GM23338 (cell line): ENCODE measurements at regions not wholly inside any gene's neighbourhood (a gene's known extent, or its start where the extent isn't known, plus 50 kb on each side); places are given as distances from the start of the nearest gene placed in this dataset.

Experiments
- CREB1 ChIP-seq: fragments of 250-450 bp; sonication (Bioruptor Pico); IDR thresholded peaks from 2 replicates; pipeline ENCODE4 v1.5.0; 2020; ENCODE audit warnings: low read depth, mild to moderate bottlenecking, moderate library complexity
- EZH2 ChIP-seq: fragments of 200-600 bp; sonication (generic); IDR thresholded peaks from one replicate; pipeline ENCODE4 v1.8.0; 2017; ENCODE audit warnings: antibody characterized with exemption, mild to moderate bottlenecking, low read depth; ENCODE audit not compliant: unreplicated experiment
- EZH2phosphoT487 ChIP-seq: fragments of 200-600 bp; sonication (generic); IDR thresholded peaks from one replicate; pipeline ENCODE4 v1.8.1; 2018; ENCODE audit warnings: antibody characterized with exemption; ENCODE audit not compliant: unreplicated experiment
- JUNB ChIP-seq: IDR thresholded peaks from one replicate; pipeline ENCODE4 v1.6.1; 2016; ENCODE audit warnings: antibody characterized with exemption; ENCODE audit not compliant: unreplicated experiment
- POLR2AphosphoS5 ChIP-seq: IDR thresholded peaks from 2 replicates; pipeline ENCODE4 v1.6.1; 2016; ENCODE audit warnings: antibody characterized with exemption, low read depth
- ZNF114 ChIP-seq: fragments of 250-450 bp; sonication (Bioruptor Pico); IDR thresholded peaks from 2 replicates; pipeline ENCODE4 v1.5.0; 2020; ENCODE audit warnings: mild to moderate bottlenecking, moderate library complexity
- ZNF331 ChIP-seq: fragments of 250-450 bp; sonication (Bioruptor Pico); IDR thresholded peaks from 2 replicates; pipeline ENCODE4 v1.5.0; 2020; ENCODE audit warnings: low read depth, mild to moderate bottlenecking, moderate library complexity
- TF ChIP-seq, protein P1 (sequence below): IDR thresholded peaks from one replicate; pipeline ENCODE4 v1.6.1; 2018; ENCODE audit warnings: antibody characterized with exemption; ENCODE audit not compliant: unreplicated experiment
- TF ChIP-seq, protein P2 (sequence below), 2 experiments: fragments of 200-600 bp in 1 of 2; sonication (generic) in 1 of 2; conservative IDR thresholded peaks; 2 replicates each; pipeline versions ENCODE4 v1.5.1 to v1.6.1; 2016 to 2017; ENCODE audit warnings: antibody characterized with exemption in 2 of 2, low read depth in 2 of 2, mild to moderate bottlenecking in 2 of 2, moderate library complexity in 1 of 2
- TF ChIP-seq, protein P3 (sequence below): IDR thresholded peaks from 2 replicates; pipeline ENCODE4 v1.6.1; 2016; ENCODE audit warnings: antibody characterized with exemption

GRCh38 chr1:185426848-185427247 lies 109.8 kb upstream of the IVNS1ABP start:
- TF ChIP-seq EZH2 (no peak), EZH2phosphoT487 (no peak), POLR2AphosphoS5 (no peak), JUNB (no peak), CREB1 (CRISPR knock-in tag) (no peak), ZNF331 (CRISPR knock-in tag) (no peak), ZNF114 (no peak)
- TF ChIP-seq, protein P1, sequence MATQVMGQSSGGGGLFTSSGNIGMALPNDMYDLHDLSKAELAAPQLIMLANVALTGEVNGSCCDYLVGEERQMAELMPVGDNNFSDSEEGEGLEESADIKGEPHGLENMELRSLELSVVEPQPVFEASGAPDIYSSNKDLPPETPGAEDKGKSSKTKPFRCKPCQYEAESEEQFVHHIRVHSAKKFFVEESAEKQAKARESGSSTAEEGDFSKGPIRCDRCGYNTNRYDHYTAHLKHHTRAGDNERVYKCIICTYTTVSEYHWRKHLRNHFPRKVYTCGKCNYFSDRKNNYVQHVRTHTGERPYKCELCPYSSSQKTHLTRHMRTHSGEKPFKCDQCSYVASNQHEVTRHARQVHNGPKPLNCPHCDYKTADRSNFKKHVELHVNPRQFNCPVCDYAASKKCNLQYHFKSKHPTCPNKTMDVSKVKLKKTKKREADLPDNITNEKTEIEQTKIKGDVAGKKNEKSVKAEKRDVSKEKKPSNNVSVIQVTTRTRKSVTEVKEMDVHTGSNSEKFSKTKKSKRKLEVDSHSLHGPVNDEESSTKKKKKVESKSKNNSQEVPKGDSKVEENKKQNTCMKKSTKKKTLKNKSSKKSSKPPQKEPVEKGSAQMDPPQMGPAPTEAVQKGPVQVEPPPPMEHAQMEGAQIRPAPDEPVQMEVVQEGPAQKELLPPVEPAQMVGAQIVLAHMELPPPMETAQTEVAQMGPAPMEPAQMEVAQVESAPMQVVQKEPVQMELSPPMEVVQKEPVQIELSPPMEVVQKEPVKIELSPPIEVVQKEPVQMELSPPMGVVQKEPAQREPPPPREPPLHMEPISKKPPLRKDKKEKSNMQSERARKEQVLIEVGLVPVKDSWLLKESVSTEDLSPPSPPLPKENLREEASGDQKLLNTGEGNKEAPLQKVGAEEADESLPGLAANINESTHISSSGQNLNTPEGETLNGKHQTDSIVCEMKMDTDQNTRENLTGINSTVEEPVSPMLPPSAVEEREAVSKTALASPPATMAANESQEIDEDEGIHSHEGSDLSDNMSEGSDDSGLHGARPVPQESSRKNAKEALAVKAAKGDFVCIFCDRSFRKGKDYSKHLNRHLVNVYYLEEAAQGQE, result no peak
- TF ChIP-seq, protein P2, sequence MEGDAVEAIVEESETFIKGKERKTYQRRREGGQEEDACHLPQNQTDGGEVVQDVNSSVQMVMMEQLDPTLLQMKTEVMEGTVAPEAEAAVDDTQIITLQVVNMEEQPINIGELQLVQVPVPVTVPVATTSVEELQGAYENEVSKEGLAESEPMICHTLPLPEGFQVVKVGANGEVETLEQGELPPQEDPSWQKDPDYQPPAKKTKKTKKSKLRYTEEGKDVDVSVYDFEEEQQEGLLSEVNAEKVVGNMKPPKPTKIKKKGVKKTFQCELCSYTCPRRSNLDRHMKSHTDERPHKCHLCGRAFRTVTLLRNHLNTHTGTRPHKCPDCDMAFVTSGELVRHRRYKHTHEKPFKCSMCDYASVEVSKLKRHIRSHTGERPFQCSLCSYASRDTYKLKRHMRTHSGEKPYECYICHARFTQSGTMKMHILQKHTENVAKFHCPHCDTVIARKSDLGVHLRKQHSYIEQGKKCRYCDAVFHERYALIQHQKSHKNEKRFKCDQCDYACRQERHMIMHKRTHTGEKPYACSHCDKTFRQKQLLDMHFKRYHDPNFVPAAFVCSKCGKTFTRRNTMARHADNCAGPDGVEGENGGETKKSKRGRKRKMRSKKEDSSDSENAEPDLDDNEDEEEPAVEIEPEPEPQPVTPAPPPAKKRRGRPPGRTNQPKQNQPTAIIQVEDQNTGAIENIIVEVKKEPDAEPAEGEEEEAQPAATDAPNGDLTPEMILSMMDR (conservative IDR thresholded peaks at IDR 0.05; ENCODE audit: low read depth in 2 of 2), result no peak
- TF ChIP-seq, protein P3, sequence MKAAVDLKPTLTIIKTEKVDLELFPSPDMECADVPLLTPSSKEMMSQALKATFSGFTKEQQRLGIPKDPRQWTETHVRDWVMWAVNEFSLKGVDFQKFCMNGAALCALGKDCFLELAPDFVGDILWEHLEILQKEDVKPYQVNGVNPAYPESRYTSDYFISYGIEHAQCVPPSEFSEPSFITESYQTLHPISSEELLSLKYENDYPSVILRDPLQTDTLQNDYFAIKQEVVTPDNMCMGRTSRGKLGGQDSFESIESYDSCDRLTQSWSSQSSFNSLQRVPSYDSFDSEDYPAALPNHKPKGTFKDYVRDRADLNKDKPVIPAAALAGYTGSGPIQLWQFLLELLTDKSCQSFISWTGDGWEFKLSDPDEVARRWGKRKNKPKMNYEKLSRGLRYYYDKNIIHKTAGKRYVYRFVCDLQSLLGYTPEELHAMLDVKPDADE, result no peak
